Urothelium cell line (cell line): ENCODE measurements at regions not wholly inside any gene's neighbourhood (a gene's known extent, or its start where the extent isn't known, plus 50 kb on each side); places are given as distances from the start of the nearest gene placed in this dataset.
"Not testable (repeated sequence)": the region's sequence is repeated elsewhere in the genome, so short reads cannot be mapped to it uniquely, and the experiment has no call there.

Experiments used
- DNase-seq: peaks from one replicate; pipeline ENCODE4 v3.0.0; 2011; ENCODE audit warnings: low spot score, mixed read lengths
- FAIRE-seq: peaks from 2 replicates; lab custom pipeline; 2011; peaks lifted over from hg19 to GRCh38; lab: Jason Lieb, UNC

- FAIRE-seq (no peak), DNase-seq (no peak)
These were observed 683.7 kb upstream of the SOX9 start for GRCh38 chr17:71437166-71437565.

DNA sequence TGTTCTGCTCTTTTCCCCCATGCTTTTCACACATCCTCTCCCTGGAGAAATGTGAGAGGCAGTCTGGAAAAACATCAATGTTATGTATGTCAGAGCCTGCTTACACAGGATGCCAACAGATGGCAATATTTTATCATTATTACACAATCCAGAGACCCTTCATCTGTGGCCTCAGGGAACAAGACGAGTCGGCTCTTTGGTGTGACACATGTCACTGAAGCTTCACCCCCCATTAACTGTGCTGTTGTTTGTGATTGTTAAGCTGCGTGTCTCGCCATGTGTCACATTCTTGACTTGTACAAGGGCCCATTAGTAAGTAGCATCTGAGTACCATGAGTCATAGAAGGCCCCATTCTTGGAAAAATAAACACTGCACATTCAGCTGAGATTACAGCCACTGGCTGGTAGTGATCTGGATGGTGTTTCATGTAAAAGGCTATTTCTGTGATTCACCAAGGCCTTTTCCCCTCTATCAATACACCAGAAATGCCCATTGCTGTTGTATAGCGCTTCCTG is 682.1 kb upstream of the SOX9 start:
- DNase-seq (peak; percentile 86), FAIRE-seq (peak; percentile 93)

DNA sequence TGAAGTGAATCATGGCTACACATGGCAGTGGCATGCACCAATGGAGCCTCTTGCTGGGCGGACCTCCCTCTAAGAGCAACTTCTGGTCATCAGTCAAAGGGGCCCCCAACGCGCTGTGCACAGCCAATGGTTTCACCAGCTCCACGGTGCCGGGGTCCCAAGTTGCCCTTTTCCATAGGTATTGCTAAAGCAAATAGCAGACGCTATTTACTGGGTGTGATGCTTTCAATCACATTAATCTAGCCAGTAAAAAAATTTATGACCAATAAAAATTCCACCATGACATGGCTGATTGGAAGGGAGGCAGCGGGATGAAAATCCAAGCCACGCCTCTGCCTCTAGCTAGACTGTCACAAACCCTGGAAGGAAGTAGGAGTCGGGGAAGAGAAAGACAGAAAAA is 680.3 kb upstream of the SOX9 start:
- DNase-seq (no peak), FAIRE-seq (peak; percentile 50)

GRCh38 chr17:71441098-71441497 is 679.7 kb upstream of the SOX9 start:
- FAIRE-seq: peak; percentile 98

GRCh38 chr17:71444078-71444477 is 676.7 kb upstream of the SOX9 start:
- FAIRE-seq (peak; percentile 50), DNase-seq (no peak)

More at GRCh38 chr17:71441098-71441497, 679.7 kb upstream of the SOX9 start:
- peak; percentile 83 for DNase-seq

DNA sequence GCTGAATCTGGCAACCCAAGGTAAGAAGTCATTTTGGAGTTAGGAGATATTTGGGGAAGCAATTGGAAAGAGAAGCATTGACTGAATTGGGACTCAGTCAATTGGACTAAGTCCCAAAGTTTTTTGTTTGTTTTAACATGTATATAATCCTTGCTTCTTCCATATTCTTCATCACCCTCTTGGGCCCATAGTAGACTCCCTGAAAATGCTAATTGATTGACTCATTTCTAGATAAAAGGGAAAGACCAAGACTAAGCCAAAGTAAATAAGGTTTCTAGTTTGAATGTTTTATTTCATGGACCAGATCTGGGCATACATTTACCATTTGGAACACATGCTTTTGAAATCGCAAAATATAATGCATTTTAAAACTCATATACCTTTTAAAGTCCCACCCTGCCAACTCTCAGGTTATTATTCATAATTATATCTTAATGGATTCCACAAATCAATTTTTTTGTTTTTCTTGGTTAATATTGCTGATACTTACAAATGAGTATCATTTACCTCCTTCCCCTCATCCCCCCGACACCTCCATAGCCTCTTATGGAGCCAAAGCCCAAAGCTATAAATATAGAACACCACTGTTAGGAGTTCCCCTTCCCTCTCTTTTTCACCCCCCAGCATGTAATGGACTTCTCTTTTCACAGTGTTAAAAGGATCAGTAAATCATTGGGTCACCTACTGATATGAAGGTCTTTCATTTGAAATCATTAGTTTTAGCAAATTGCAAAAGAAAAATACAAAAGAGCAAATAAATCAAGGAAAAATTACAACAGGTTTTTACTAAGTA is 674.0 kb upstream of the SOX9 start:
- FAIRE-seq: no peak
- DNase-seq: no peak

DNA sequence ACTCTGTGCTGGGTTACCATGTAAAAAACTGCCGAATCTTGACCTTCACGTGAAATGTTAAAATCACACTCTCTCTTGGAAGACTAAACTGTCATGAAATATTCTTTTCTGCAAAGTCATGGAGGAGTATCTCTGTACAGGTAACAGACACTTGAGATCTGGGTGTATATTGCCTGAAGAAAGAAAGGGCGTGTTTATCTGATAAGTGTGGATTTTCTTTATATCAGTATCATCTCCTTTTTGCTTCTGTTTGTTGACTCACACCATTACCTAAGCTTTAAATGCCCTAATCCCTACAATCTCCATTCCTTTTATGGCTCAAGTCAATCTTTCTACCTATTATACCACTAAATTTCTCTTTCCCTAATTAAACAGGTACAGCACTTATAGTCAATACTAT is 673.2 kb upstream of the SOX9 start:
- no peak for DNase-seq
- no peak for FAIRE-seq

GRCh38 chr17:71450657-71451056 is 670.2 kb upstream of the SOX9 start:
- FAIRE-seq, DNase-seq: not testable (repeated sequence)

GRCh38 chr17:71453876-71454422 is 666.9 kb upstream of the SOX9 start:
- FAIRE-seq (no peak), DNase-seq (no peak)

DNA sequence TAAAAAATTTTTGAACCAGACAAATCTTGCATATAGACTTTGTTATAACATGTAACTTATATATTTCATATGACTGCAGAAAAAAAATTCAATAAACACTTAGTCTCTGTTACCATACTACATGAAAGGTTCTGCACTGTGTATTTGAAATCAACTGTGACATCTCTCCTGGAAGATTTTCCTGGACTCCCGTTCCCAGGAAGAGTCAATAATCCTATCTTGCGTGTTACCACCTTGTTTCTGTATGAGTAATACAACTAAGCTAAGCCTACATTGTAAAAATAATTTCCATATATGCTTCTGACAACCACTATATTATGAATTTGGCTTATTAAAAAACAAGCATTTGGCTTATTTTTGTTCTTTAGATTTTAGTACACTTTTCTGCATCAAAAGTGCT is 665.6 kb upstream of the SOX9 start:
- no peak for FAIRE-seq

GRCh38 chr17:71458322-71458721 is 662.5 kb upstream of the SOX9 start:
- peak; percentile 78 for FAIRE-seq
- no peak for DNase-seq

More for the DNA sequence above, 665.6 kb upstream of the SOX9 start:
- DNase-seq: no peak

DNA sequence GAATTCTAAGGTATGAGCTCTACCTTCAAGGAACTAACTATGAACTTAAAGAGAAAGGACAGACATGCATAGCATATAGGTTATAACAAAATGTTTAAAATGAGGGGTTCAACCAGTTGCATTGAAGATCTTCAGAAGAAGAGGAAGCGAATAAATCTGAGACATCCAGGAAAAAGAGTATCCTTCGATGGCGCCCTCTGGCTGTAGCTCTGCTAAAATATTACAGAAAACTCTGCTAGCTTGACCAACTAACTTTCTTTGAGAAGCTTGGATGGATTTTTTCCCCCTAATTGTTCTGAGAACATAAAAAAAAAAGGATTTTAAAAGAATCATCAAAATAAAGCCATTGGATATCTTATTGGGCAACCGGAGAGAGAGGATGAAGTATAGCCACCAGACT is 659.9 kb upstream of the SOX9 start:
- no peak for FAIRE-seq
- no peak for DNase-seq

DNA sequence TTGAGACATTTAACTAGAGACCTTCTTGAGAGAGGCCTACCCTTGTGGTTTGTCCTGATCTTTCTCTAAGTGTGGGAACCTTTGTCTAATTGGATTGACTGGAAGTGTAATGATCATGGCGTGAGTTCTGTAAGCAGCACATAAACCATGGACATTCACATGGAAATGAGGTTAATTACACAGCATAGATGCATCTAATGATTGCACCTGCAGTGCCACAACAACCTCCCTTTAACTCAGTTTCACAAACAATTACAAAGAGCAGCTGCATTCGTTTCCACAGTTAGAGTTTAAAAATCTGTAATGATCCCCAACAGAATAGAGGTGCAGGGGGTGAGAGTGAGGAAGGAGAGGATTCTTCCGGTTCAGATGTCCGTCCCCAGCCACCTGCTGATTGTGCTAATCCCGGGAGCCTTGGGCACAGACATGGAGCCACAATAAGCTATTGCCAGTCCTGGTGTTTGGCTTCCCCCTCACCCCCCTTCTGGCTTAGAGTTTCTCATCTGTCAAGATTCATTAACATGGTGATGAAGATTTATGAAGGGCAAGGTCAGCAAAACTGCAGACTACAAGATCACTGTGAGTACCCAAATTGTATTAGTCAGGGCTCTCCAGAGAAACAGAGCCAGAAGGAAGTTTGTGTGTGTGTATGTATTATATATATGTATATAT is 659.2 kb upstream of the SOX9 start:
- DNase-seq (no peak), FAIRE-seq (peak; percentile 74)

- FAIRE-seq: peak; percentile 73
- DNase-seq: no peak
These were observed 656.6 kb upstream of the SOX9 start for GRCh38 chr17:71464241-71464640.

DNA sequence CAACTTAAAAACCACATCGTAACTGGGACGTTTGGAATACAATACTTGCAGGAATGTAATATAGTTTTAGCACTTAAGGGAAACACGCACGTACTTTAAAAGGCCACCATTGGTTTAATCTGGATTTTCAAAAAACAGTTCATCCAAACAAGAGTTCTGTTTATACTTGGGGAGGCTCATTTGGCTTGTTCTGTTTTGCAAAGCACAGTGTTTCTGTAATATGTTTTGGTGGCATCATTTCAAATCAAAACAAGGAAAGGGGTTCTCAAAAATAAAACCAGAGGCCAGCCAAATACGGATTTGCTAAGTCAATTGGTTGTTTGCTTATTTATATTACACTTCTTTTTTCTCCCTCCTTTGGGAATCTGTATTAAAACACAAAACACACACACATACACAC is 656.1 kb upstream of the SOX9 start:
- peak; percentile 27 for FAIRE-seq
- DNase-seq: no peak

DNA sequence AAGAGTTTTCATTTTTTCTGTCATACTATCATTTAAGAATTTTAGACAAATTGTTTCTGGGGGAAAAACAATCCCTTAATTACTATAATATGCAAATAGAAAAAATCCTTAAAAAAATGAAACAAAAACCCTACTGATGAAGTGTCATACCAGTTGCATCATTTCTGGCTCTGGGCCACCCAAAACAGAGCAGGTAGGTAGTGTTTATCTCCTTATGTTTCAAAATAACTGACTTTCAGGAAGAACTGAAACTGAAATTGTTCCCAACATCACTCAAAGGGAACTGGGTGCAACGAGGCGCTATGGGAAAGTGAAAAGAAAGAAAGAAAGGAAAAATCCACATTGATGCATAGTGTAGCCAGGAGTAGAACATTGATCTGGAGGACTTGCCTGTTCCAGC is 653.1 kb upstream of the SOX9 start:
- FAIRE-seq: no peak

GRCh38 chr17:71470062-71470461 is 650.8 kb upstream of the SOX9 start:
- DNase-seq: no peak
- peak; percentile 40 for FAIRE-seq

More for the DNA sequence above, 653.1 kb upstream of the SOX9 start:
- no peak for DNase-seq

GRCh38 chr17:71472809-71473789 is 647.7 kb upstream of the SOX9 start:
- DNase-seq (peak; percentile 78), FAIRE-seq (peak; percentile 50)

DNA sequence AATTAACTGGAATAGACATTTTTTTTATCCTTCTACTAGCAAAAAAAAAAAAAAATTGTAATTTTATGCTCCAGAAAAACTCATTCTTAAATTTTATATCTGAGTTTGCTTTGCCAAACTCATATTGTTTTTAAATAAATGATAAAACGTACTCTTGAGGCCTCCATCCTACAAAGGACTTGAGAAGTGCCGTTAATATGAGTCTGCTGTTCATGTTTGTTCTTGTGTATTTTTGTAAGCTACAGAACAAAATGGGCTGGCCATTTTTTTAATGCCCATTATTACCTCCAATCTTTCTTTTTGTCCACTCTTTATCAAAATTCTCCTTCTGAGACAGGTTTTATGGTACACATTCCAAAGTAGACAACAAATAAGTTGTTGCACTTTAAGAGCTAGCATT is 643.5 kb upstream of the SOX9 start:
- no peak for DNase-seq
- no peak for FAIRE-seq

DNA sequence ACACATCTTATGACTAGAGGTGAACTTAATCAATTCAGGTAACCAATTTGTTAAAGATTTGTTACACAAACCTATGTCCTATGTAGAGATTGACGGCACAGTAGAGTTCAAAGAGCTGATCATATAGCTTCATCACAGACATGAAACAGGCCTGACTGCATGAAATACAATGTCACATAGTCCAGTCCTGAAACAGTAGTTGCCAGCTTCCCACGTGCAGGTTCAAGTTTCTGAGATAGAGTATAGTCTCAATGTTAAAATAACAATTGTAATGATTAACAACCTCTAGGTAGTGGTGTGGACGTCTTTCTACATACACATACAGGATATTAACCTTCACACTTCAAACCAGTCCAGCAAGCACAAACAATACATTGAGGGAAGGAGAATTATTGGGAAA is 640.7 kb upstream of the SOX9 start:
- no peak for DNase-seq
- peak; percentile 17 for FAIRE-seq

DNA sequence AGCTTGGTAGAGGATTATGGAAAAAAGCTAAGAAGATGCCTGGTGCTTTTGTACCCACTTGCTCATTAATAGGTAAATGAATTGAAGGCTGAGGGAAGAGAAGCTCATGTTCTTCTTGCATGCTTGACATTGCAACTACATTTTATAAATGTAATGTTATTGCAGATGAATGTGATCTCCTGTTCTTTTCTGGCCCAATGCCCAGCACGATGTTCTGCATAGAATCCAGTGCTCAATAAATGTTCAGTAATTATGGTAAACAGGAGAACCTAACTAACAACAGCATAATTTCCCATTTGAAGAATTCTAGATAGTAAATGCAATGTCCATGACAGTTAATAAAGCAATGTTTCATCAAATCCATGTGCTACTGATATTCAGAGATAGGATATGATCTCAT is 638.2 kb upstream of the SOX9 start:
- no peak for FAIRE-seq
- no peak for DNase-seq
